Endodermal cell (in vitro differentiated cells): ENCODE measurements at regions not wholly inside any gene's neighbourhood (a gene's known extent, or its start where the extent isn't known, plus 50 kb on each side); places are given as distances from the start of the nearest gene placed in this dataset.

Experiments used
- DNase-seq: peaks from one replicate; pipeline ENCODE4 v3.0.0-alpha.2; 2017
- H3K27ac ChIP-seq: 2 replicates; pipeline ENCODE4 v1.5.1; 2013; ENCODE audit warnings: mild to moderate bottlenecking, low read depth, low read length, moderate library complexity
- H3K27me3 ChIP-seq: 2 replicates; pipeline ENCODE4 v1.6.1; 2013; ENCODE audit warnings: mild to moderate bottlenecking, low read length, moderate library complexity; ENCODE audit not compliant: insufficient read depth, control insufficient read depth, poor library complexity, severe bottlenecking
- H3K36me3 ChIP-seq: 2 replicates; pipeline ENCODE4 v1.7.0; 2013; ENCODE audit warnings: mild to moderate bottlenecking, low read length, moderate library complexity; ENCODE audit not compliant: control insufficient read depth, insufficient read depth
- H3K4me1 ChIP-seq: one replicate; pipeline ENCODE4 v1.7.0; 2013; ENCODE audit warnings: low read length; ENCODE audit not compliant: control insufficient read depth, insufficient read depth
- H3K4me3 ChIP-seq: 2 replicates; pipeline ENCODE4 v1.5.1; 2013; ENCODE audit warnings: mild to moderate bottlenecking, low read length, moderate library complexity
- H3K9ac ChIP-seq: 2 replicates; pipeline ENCODE4 v1.6.1; 2013; ENCODE audit warnings: mild to moderate bottlenecking, low read length, moderate library complexity; ENCODE audit not compliant: poor library complexity, severe bottlenecking; ENCODE audit errors: extremely low read depth
- H3K9me3 ChIP-seq: 2 replicates; pipeline ENCODE4 v1.6.1; 2013; ENCODE audit warnings: mild to moderate bottlenecking, low read length, moderate library complexity; ENCODE audit not compliant: control insufficient read depth
- H3K27ac Mint-ChIP-seq: 2 replicates; pipeline ENCODE4 v1.8.0; 2020; ENCODE audit warnings: mixed read lengths
- H3K27me3 Mint-ChIP-seq: 2 replicates; pipeline ENCODE4 v1.8.0; 2021; ENCODE audit warnings: mild to moderate bottlenecking, mixed read lengths; ENCODE audit not compliant: insufficient read depth
- H3K36me3 Mint-ChIP-seq: 2 replicates; pipeline ENCODE4 v1.8.0; 2020; ENCODE audit warnings: low read depth, mixed read lengths
- H3K4me1 Mint-ChIP-seq: 2 replicates; pipeline ENCODE4 v1.8.0; 2020; ENCODE audit warnings: mixed read lengths
- H3K4me3 Mint-ChIP-seq: 2 replicates; pipeline ENCODE4 v1.8.0; 2020; ENCODE audit warnings: mild to moderate bottlenecking, moderate library complexity, mixed read lengths
- H3K9me3 Mint-ChIP-seq: 2 replicates; pipeline ENCODE4 v1.8.0; 2020; ENCODE audit warnings: mild to moderate bottlenecking, mixed read lengths
- CTCF ChIP-seq: fragments of 200-600 bp; sonication (generic); conservative IDR thresholded peaks from 2 replicates; pipeline ENCODE4 v1.5.0; 2021; ENCODE audit warnings: antibody characterized with exemption, mild to moderate bottlenecking
- WGBS, 2 experiments: methylation state at CpG; one replicate each; pipeline versions ENCODE4 v1.1.5 to v1.1.7; 2013; ENCODE audit warnings: missing lambda C conversion rate in 2 of 2, mixed read lengths in 1 of 2; ENCODE audit not compliant: insufficient coverage in 1 of 2, insufficient read length in 1 of 2; 5-methylcytosine and 5-hydroxymethylcytosine counted together

GRCh38 chr2:107364361-107364950 is 462.2 kb upstream of the RGPD4 start:
- Histone ChIP-seq H3K9me3 (no peaks in the 10 kb centered on the region), H3K9ac (no peak overlapping the region), H3K27ac (no peak overlapping the region), H3K4me3 (no peak overlapping the region), H3K36me3 (no peaks in the 10 kb centered on the region), H3K4me1 (peaks cover 3% of the 10 kb centered on the region), H3K27me3 (no peaks in the 10 kb centered on the region)
- H3K4me1 Mint-ChIP-seq = peaks cover 2% of the 10 kb centered on the region
- H3K4me3 Mint-ChIP-seq = no peak overlapping the region
- no peaks in the 10 kb centered on the region for H3K9me3 Mint-ChIP-seq
- no peaks in the 10 kb centered on the region for H3K27me3 Mint-ChIP-seq
- no peaks in the 10 kb centered on the region for H3K36me3 Mint-ChIP-seq
- no peak for TF ChIP-seq CTCF
- no peak overlapping the region for H3K27ac Mint-ChIP-seq
- WGBS, 2 experiments = 93 to 94% methylated on average over 2 to 4 of the region's 4 CpGs
- DNase-seq = no peak

GRCh38 chr2:107374249-107374648 is 452.4 kb upstream of the RGPD4 start:
- Histone ChIP-seq H3K36me3 (no peaks in the 10 kb centered on the region), H3K9me3 (peaks cover 11% of the 10 kb centered on the region), H3K9ac (no peak overlapping the region), H3K27me3 (no peaks in the 10 kb centered on the region), H3K4me3 (no peak overlapping the region), H3K27ac (no peak overlapping the region), H3K4me1 (no peaks in the 10 kb centered on the region)
- Mint-ChIP-seq H3K36me3 (no peaks in the 10 kb centered on the region), H3K4me3 (no peak overlapping the region), H3K4me1 (no peaks in the 10 kb centered on the region), H3K27me3 (no peaks in the 10 kb centered on the region), H3K27ac (no peak overlapping the region), H3K9me3 (peaks cover 12% of the 10 kb centered on the region)
- WGBS, 2 experiments = 89 to 93% methylated on average over 3 to 4 of the region's 4 CpGs
- TF ChIP-seq CTCF = no peak
- DNase-seq = no peak

- Histone ChIP-seq H3K9ac (no peak overlapping the region), H3K9me3 (peaks cover 12% of the 10 kb centered on the region), H3K4me1 (no peaks in the 10 kb centered on the region), H3K4me3 (no peak overlapping the region), H3K27ac (no peak overlapping the region), H3K36me3 (no peaks in the 10 kb centered on the region), H3K27me3 (no peaks in the 10 kb centered on the region)
- H3K4me3 Mint-ChIP-seq = no peak overlapping the region
- peaks cover 14% of the 10 kb centered on the region for H3K9me3 Mint-ChIP-seq
- no peaks in the 10 kb centered on the region for H3K36me3 Mint-ChIP-seq
- WGBS, 2 experiments = 89 to 100% methylated on average over 4 of the region's 4 CpGs
- no peak overlapping the region for H3K27ac Mint-ChIP-seq
- TF ChIP-seq CTCF = no peak
- H3K27me3 Mint-ChIP-seq = no peaks in the 10 kb centered on the region
- no peak for DNase-seq
- no peaks in the 10 kb centered on the region for H3K4me1 Mint-ChIP-seq
These were observed 449.8 kb upstream of the RGPD4 start for GRCh38 chr2:107376909-107377308.
